Activated T-helper 17 cell treated with anti-CD3 and anti-CD28 coated beads, Interleukin-2, amount 50 U/mL, for 72 hours (primary cell): ENCODE measurements at regions not wholly inside any gene's neighbourhood (a gene's known extent, or its start where the extent isn't known, plus 50 kb on each side); places are given as distances from the start of the nearest gene placed in this dataset.
"Not testable (repeated sequence)": the region's sequence is repeated elsewhere in the genome, so short reads cannot be mapped to it uniquely, and the experiment has no call there.

Experiments
- ATAC-seq: fragments of 150-1000 bp; cut with Tn5 transposase; replicated peaks from 2 replicates; pipeline ENCODE4 v1.10.0; 2021; ENCODE audit warnings: mild to moderate bottlenecking, moderate library complexity
- H3K27ac Mint-ChIP-seq: one replicate; pipeline ENCODE4 v1.8.0; 2022; ENCODE audit warnings: mixed read lengths
- H3K27me3 Mint-ChIP-seq: one replicate; pipeline ENCODE4 v1.8.0; 2022; ENCODE audit warnings: mixed read lengths
- H3K36me3 Mint-ChIP-seq: one replicate; pipeline ENCODE4 v1.8.0; 2022; ENCODE audit warnings: low read depth, mild to moderate bottlenecking, mixed read lengths
- H3K4me1 Mint-ChIP-seq: one replicate; pipeline ENCODE4 v1.8.0; 2022; ENCODE audit warnings: mixed read lengths
- H3K4me3 Mint-ChIP-seq: one replicate; pipeline ENCODE4 v1.8.0; 2022; ENCODE audit warnings: mild to moderate bottlenecking, mixed read lengths
- H3K9me3 Mint-ChIP-seq: one replicate; pipeline ENCODE4 v1.8.0; 2022; ENCODE audit warnings: mixed read lengths

DNA sequence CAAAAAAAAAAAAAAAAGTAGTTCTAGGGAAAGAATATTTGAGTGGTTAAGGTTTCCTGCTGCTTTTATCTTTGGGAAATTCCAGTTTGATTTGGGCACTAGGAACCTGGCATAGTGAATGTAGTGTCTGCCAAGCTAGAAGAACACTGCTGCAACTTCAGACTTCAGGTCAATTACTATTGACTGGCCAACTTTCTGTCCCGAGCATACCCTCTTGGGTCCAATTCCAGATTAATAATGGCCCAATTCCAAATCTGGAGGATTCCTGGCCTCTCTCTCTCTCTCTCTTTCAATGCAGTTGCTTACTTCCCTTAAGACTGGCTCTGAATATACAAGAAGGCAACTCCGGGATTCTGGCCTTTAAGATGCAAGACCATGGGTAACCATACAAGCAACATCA is 74.9 kb downstream of the ANKEF1 start:
- H3K36me3 Mint-ChIP-seq, result no peaks in the 10 kb centered on the region
- H3K4me1 Mint-ChIP-seq, result no peaks in the 10 kb centered on the region
- H3K9me3 Mint-ChIP-seq, result peaks cover 9% of the 10 kb centered on the region
- no peak for ATAC-seq
- H3K27ac Mint-ChIP-seq, result no peak overlapping the region
- no peak overlapping the region for H3K4me3 Mint-ChIP-seq
- peaks cover 4% of the 10 kb centered on the region for H3K27me3 Mint-ChIP-seq

DNA sequence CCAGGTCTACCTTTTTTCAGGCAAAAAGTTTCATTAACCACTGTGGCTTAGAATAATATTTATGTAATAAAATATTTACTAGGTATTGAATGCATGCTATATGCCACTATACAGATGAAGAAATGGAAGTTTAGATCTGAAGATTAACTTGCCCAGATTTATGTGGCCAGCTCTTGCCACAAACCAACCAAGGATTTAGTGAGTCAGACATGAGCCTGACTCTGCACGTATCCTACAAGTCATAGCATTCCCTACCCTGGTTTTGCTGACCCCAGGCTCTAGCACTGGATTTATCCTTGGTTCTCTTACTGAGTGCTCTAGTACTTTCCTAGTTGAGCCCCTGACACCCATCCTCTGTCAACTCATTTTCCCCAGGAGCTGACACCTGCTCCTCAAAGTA is 75.4 kb downstream of the ANKEF1 start:
- Mint-ChIP-seq H3K4me1 (peaks cover 4% of the 10 kb centered on the region), H3K4me3 (no peak overlapping the region), H3K27me3 (peaks cover 4% of the 10 kb centered on the region), H3K36me3 (no peaks in the 10 kb centered on the region), H3K27ac (no peak overlapping the region), H3K9me3 (peaks cover 9% of the 10 kb centered on the region)
- peak; percentile 18 for ATAC-seq

DNA sequence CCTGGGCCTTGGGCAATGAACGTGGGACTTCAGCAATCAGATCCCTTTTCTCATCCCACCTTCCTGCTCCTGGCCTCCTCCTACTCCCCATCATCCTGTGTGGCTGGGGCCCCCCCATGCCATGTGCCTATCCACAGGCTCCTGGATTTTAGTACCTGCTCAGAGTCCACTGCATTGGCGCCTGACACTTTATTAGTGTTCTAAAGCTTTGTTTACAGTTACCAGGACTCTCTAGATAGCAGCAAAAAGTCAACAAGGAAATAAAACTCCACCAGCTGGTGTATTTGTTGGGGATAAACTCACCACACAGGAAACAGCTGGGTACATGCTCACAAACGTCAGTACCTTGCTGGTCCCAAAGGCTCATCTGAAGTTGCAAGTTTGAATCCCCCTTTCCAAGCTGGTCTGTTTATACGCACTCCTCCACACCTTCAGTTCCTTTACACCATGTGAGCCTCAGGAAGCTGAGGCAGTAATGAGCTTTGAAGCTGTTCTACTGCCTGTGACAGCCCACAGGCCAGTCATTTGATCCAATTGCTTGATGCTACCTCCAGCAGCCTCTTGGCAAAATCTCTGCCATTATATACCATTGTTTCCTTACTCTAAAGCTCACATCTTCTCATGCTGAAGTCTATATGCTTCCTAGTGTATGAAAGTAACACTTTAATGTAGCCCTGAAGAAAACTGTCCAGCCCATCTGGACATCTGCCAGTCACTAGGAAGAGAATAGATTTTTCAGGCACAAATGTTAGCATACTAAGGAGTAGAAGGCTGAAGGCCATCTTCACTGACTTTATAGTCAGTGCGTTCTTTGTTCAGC is 76.6 kb downstream of the ANKEF1 start:
- Mint-ChIP-seq H3K4me1 (peaks cover 9% of the 10 kb centered on the region), H3K27me3 (peaks cover 1% of the 10 kb centered on the region), H3K36me3 (no peaks in the 10 kb centered on the region), H3K4me3 (no peak overlapping the region), H3K27ac (no peak overlapping the region), H3K9me3 (peaks cover 9% of the 10 kb centered on the region)
- no peak for ATAC-seq

DNA sequence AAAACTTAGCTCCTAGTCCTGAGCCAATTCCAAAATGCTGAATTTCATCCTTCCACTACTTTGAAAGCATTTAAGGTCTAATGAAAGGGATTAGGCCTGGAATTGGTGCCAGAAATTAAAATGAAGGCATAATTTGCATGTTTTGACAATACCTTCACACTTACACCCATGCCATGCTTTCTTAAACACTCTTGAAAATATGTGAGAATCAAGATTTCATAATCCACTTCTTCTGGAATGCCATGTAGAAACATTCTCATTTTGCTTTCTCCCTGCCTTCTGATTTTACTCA is 77.1 kb downstream of the ANKEF1 start:
- H3K27ac Mint-ChIP-seq, result no peak overlapping the region
- H3K36me3 Mint-ChIP-seq, result no peaks in the 10 kb centered on the region
- ATAC-seq, result no peak
- no peak overlapping the region for H3K4me3 Mint-ChIP-seq
- H3K9me3 Mint-ChIP-seq, result peaks cover 6% of the 10 kb centered on the region
- no peaks in the 10 kb centered on the region for H3K27me3 Mint-ChIP-seq
- H3K4me1 Mint-ChIP-seq, result peaks cover 9% of the 10 kb centered on the region

DNA sequence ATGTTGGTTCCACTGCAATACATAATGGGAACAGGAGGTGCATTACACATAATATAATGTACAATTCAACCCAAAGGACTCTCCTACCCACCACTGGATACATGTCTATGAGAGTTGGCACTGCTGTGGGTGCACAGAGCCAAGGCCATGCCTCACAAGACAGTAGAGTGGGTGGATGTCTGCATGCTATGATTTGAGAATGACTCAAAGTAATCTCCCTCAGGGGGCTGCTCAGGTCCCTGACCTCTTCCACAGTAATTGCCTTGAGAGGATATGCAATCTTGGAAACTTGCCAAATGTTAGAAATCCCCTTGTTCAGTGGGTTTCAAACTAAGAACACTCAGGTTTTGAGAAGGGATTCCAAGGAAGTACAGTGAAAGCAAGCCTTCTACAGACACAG is 79.0 kb downstream of the ANKEF1 start:
- Mint-ChIP-seq H3K4me1 (peaks cover 9% of the 10 kb centered on the region), H3K36me3 (no peaks in the 10 kb centered on the region), H3K27me3 (no peaks in the 10 kb centered on the region), H3K27ac (no peak overlapping the region), H3K4me3 (no peak overlapping the region), H3K9me3 (no peaks in the 10 kb centered on the region)
- ATAC-seq, result no peak

DNA sequence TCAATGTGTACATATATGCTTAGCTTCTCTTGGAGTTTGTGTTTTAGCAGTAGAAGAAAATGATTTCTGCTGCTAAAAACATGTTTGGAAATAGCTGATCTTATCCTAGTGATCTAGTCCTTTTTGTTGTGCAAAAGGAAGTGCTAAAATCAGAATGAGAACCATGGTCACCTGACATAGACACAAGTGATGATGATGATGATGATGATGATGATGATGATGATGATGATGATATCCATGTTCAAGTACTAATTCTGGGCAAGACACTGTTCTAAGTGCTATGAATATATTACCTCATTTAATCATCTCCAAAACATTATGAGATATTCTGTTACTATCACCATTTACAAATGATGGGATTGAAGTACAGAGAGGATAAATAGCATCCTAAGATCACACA is 79.8 kb downstream of the ANKEF1 start:
- H3K27me3 Mint-ChIP-seq, result no peaks in the 10 kb centered on the region

DNA sequence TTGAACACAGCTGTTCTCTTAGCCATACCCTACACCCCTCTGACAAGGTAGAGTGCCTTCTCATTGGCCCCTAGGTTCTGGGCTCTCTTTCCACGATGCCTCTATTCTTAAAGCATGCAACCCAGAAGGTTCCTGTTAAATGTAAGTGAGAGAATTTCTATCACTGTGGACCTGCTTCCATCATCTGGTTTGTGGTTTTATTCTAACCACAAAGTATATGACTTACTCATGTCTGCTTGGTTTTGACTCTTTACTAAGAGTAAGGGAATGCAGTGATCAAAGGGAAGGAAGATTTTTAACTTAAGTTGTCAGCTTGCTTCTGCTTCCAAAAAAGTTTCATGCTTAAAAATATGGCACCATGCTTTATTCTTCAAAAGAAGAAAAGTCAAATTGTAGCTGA is 80.2 kb downstream of the ANKEF1 start:
- no peaks in the 10 kb centered on the region for H3K27me3 Mint-ChIP-seq
- H3K4me1 Mint-ChIP-seq, result peaks cover 9% of the 10 kb centered on the region
- peak; percentile 67 for ATAC-seq
- H3K27ac Mint-ChIP-seq, result no peak overlapping the region
- no peaks in the 10 kb centered on the region for H3K36me3 Mint-ChIP-seq
- H3K9me3 Mint-ChIP-seq, result no peaks in the 10 kb centered on the region
- no peak overlapping the region for H3K4me3 Mint-ChIP-seq

More for the DNA sequence above, 79.8 kb downstream of the ANKEF1 start:
- Mint-ChIP-seq H3K27ac (no peak overlapping the region), H3K4me1 (peaks cover 9% of the 10 kb centered on the region), H3K36me3 (no peaks in the 10 kb centered on the region), H3K9me3 (no peaks in the 10 kb centered on the region), H3K4me3 (no peak overlapping the region)
- no peak for ATAC-seq

DNA sequence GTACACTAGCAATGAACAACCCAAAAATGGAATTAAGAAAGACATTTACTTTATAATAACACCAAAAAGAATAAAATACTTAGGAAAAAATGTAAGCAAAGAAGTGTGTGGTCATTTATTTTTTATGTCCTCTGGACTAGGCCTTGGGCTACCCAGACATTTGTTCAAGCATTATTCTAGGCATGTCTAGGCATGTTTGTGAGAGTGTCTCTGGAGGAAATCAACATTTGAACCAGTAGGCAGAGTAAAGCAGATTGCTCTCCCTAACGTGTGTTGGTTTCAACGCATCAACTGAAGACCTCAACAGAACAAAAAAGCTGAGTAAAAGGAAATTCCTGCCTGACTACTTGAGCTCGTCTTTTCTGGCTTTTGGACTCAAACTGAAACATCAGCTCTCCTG is 84.5 kb downstream of the ANKEF1 start:
- Mint-ChIP-seq H3K36me3 (no peaks in the 10 kb centered on the region), H3K4me1 (peaks cover 9% of the 10 kb centered on the region), H3K4me3 (no peak overlapping the region), H3K27me3 (peaks cover 10% of the 10 kb centered on the region), H3K27ac (no peak overlapping the region), H3K9me3 (peaks cover 7% of the 10 kb centered on the region)
- ATAC-seq, result no peak

DNA sequence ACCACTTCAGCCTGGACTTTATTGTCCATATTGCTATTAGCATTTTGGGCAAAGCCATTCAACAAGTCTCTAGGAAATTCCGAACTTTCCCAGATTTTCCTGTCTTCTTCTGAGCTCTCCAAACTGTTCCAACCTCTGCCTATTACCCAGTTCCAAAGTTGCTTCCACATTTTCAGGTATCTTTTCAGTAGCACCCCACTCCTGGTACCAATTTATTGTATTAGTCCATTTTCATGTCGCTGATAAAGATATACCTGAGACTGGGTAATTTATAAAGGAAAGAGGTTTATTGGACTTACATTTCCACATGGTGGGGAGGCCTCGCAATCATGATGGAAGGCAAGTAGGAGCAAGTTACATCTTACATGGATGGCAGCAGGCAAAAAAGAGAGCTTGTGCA is 90.1 kb downstream of the ANKEF1 start:
- H3K27ac Mint-ChIP-seq, H3K36me3 Mint-ChIP-seq, ATAC-seq, H3K4me1 Mint-ChIP-seq, H3K4me3 Mint-ChIP-seq: not testable (repeated sequence)
- Mint-ChIP-seq H3K27me3 (peaks cover 14% of the 10 kb centered on the region), H3K9me3 (peaks cover 14% of the 10 kb centered on the region)

DNA sequence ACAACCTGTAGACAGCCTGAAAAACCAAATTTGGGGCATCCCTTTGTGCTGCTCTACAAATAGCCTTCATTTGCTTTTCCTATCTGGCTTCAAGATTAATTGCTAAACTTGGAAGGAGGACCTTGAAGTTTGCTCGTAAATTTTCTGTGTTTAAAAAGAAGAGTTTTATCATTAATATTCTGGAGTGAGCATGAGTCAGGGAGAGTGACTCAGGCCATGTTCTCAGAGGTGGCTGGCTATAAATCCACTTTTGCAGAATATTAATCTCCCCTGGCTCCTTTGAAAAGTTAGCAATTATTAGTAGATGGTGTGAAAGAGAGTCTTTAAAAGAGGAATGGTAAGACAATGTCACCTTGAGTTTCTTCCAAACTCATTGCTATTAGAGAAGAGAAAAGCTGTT is 91.0 kb downstream of the ANKEF1 start:
- Mint-ChIP-seq H3K36me3 (no peaks in the 10 kb centered on the region), H3K9me3 (peaks cover 14% of the 10 kb centered on the region), H3K27me3 (peaks cover 14% of the 10 kb centered on the region), H3K4me1 (no peaks in the 10 kb centered on the region), H3K4me3 (no peak overlapping the region), H3K27ac (no peak overlapping the region)
- ATAC-seq, result no peak

DNA sequence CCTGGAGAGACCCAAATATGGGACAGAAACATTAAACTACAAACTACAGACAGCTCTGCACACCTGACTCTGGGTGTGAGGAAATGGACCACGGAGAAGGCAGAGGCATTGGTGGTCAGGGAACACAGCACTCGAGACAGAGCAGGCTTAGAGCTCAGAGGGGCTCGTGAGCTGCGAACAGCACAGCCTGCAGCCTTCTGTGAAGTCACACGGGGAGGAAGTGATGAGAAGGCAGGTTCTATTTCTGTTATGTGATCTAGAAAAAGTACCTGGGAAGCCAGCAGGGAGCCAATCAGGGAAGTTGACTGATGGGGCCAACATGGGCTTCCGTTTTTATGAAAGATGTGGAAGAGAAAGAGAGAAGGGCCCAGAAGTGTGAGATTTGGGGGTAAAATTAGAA is 88.9 kb upstream of the SNAP25 start:
- Mint-ChIP-seq H3K4me1 (no peaks in the 10 kb centered on the region), H3K4me3 (no peak overlapping the region), H3K36me3 (no peaks in the 10 kb centered on the region), H3K27me3 (peaks cover 10% of the 10 kb centered on the region), H3K9me3 (peaks cover 3% of the 10 kb centered on the region), H3K27ac (no peak overlapping the region)
- no peak for ATAC-seq

DNA sequence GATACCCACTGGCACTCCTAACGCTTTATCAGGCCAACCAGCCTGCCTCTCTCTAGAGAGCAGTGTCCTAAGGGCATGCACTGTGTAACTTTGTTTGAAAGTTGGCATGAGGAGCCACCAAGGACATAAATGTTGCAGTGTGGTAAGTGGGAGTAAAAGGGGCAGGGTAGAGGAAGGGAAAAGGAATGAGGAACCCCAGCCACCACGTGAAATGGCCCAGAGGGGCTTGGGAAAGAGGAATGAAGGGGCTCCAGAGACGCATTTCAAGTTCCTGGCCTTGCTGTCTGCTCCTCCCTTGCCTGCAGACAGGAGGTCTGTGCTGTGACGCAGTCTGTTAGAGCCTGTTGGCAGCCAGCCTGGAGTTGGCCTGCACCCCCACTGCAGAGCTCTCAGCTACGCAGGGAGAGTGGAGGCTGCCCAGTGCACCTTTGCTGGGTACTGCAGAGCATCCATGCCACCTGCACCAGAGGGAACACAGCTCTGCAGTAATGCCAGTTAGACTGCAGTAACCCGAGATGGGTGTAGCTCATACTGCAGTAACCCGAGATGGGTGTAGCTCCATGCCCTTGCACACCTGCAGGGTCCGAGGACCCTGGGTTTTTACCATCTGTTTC is 86.8 kb upstream of the SNAP25 start:
- no peak overlapping the region for H3K4me3 Mint-ChIP-seq
- H3K9me3 Mint-ChIP-seq, result no peaks in the 10 kb centered on the region
- no peaks in the 10 kb centered on the region for H3K36me3 Mint-ChIP-seq
- no peak overlapping the region for H3K27ac Mint-ChIP-seq
- no peak for ATAC-seq
- H3K4me1 Mint-ChIP-seq, result no peaks in the 10 kb centered on the region
- H3K27me3 Mint-ChIP-seq, result peaks cover 18% of the 10 kb centered on the region

DNA sequence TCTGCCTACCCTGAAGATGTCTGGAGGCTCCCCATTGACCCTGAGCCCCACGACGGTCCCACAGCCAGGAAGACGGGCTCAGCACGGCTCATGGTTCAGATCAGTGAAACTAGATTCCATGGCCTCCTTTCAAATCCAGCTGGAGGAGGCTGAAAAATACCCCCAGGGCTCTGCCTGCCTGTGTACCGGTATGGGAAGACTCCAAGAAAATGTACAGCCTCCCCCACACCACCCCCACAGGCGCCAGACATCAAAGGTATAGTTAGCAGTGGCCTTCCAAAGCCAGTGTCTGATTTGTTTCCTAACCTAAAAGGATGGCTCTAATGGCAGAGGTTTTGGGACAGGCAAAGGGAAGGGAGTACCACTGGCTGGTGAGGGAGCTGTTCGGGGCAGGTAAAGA is 86.2 kb upstream of the SNAP25 start:
- no peaks in the 10 kb centered on the region for H3K4me1 Mint-ChIP-seq
- H3K27me3 Mint-ChIP-seq, result peaks cover 18% of the 10 kb centered on the region
- no peak overlapping the region for H3K27ac Mint-ChIP-seq
- no peaks in the 10 kb centered on the region for H3K36me3 Mint-ChIP-seq
- H3K4me3 Mint-ChIP-seq, result no peak overlapping the region
- ATAC-seq, result no peak
- H3K9me3 Mint-ChIP-seq, result no peaks in the 10 kb centered on the region

DNA sequence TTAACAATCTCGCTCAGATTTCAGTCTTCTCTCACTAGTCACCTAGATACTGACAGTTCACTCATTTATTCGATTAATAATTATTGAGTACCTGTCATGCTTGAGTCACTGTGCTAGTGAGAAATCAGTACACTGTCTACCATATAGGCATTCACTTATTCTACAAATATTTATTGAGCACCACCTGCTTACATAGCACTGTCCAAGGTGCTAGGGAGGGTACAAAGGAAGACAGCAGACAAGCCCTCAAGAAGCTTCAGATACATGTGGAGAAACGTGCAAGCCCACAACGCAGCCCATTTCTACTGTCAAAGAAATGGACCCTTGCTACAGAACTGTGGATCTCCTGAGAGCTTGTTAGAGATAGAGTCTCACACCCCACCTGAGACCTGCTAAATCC is 85.1 kb upstream of the SNAP25 start:
- no peak for ATAC-seq
- H3K27me3 Mint-ChIP-seq, result peaks cover 22% of the 10 kb centered on the region
- no peaks in the 10 kb centered on the region for H3K36me3 Mint-ChIP-seq
- H3K9me3 Mint-ChIP-seq, result no peaks in the 10 kb centered on the region
- no peaks in the 10 kb centered on the region for H3K4me1 Mint-ChIP-seq
- no peak overlapping the region for H3K4me3 Mint-ChIP-seq
- no peak overlapping the region for H3K27ac Mint-ChIP-seq

DNA sequence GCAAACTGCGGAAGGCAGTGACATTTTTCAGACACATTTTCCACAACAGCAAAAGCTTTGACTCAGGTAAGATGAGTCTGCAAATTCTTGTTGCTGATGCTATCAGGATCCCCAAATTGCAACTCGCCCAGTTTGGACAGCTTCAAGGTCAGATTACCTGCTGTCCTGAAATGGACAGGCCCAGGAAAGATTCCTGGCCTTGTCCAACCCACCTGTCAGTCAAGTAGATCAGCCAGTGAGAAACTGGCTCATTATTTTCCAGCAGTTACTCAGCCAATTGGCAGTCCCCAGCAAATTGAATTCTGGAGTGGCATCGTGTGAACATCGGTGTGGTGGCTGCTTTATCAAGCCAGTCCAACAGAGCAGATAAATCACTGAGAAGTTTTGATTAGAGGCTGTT is 84.5 kb upstream of the SNAP25 start:
- Mint-ChIP-seq H3K36me3 (no peaks in the 10 kb centered on the region), H3K4me1 (no peaks in the 10 kb centered on the region), H3K9me3 (no peaks in the 10 kb centered on the region), H3K27me3 (peaks cover 22% of the 10 kb centered on the region), H3K27ac (no peak overlapping the region), H3K4me3 (no peak overlapping the region)
- ATAC-seq, result no peak
